Esophagus squamous epithelium (tissue), 4 donors: ENCODE measurements at regions not wholly inside any gene's neighbourhood (a gene's known extent, or its start where the extent isn't known, plus 50 kb on each side); places are given as distances from the start of the nearest gene placed in this dataset.

ENCODE experiments used
- CTCF ChIP-seq, 6 experiments: fragments of 450-650 bp in 4 of 6; fragments of 200-600 bp in 2 of 6; sonication (generic) in 2 of 6; IDR thresholded peaks; one replicate each; pipeline ENCODE4 v1.5.1; 2016 to 2019; ENCODE audit warnings: antibody characterized with exemption in 6 of 6, mild to moderate bottlenecking in 4 of 6, moderate library complexity in 4 of 6
- POLR2A ChIP-seq, 4 donors: fragments of 450-650 bp; IDR thresholded peaks; one replicate each; pipeline ENCODE4 v1.6.1; 2017; ENCODE audit warnings: antibody characterized with exemption in 4 of 4, mild to moderate bottlenecking in 4 of 4, moderate library complexity in 3 of 4

- TF ChIP-seq CTCF (IDR thresholded peaks at IDR 0.05) (no peak), POLR2A (IDR thresholded peaks at IDR 0.05) (no peak)
Observed at GRCh38 chr5:8857051-8857450, 688.8 kb downstream of the SEMA5A start.
